Omental fat pad (tissue), 3 donors: ENCODE measurements at regions not wholly inside any gene's neighbourhood (a gene's known extent, or its start where the extent isn't known, plus 50 kb on each side); places are given as distances from the start of the nearest gene placed in this dataset.

Experiments
- ATAC-seq: fragments of 150-250 bp; one replicate; pipeline ENCODE4 v1.9.1; 2016; ENCODE audit warnings: mild to moderate bottlenecking, moderate library complexity; ENCODE audit not compliant: low FRiP score
- DNase-seq: peaks from one replicate; pipeline ENCODE4 v3.0.0-alpha.2; 2019; ENCODE audit warnings: low spot score
- CTCF ChIP-seq, 3 donors: fragments of 450-650 bp; IDR thresholded peaks; one replicate each; pipeline ENCODE4 v1.5.1; 2016 to 2017; ENCODE audit warnings: antibody characterized with exemption in 3 of 3, mild to moderate bottlenecking in 3 of 3, moderate library complexity in 2 of 3

GRCh38 chr17:71936977-71937376 lies 183.8 kb upstream of the SOX9 start:
- no peak for ATAC-seq
- no peak for DNase-seq
- no peak for TF ChIP-seq CTCF (IDR thresholded peaks at IDR 0.05)

GRCh38 chr17:71937914-71938313 lies 182.9 kb upstream of the SOX9 start:
- no peak for TF ChIP-seq CTCF (IDR thresholded peaks at IDR 0.05)
- no peak for ATAC-seq
- no peak for DNase-seq

- ATAC-seq (no peak), DNase-seq (no peak)
- no peak for TF ChIP-seq CTCF (IDR thresholded peaks at IDR 0.05)
Observed at GRCh38 chr17:71938340-71939010, 182.3 kb upstream of the SOX9 start.

- DNase-seq (no peak), ATAC-seq (no peak)
- TF ChIP-seq CTCF (IDR thresholded peaks at IDR 0.05): no peak
Observed at GRCh38 chr17:71941920-71942319, 178.9 kb upstream of the SOX9 start.

- no peak for ATAC-seq
- no peak for TF ChIP-seq CTCF (IDR thresholded peaks at IDR 0.05)
- DNase-seq: no peak
Observed at GRCh38 chr17:71942626-71943025, 178.2 kb upstream of the SOX9 start.

- no peak for TF ChIP-seq CTCF (IDR thresholded peaks at IDR 0.05)
- ATAC-seq (no peak), DNase-seq (no peak)
Observed at GRCh38 chr17:71948703-71949422, 172.0 kb upstream of the SOX9 start.

- TF ChIP-seq CTCF (IDR thresholded peaks at IDR 0.05): no peak
- ATAC-seq (no peak), DNase-seq (no peak)
Observed at GRCh38 chr17:71959154-71959553, 161.7 kb upstream of the SOX9 start.
